ENCODE measurements at regions not wholly inside any gene's neighbourhood (a gene's known extent, or its start where the extent isn't known, plus 50 kb on each side); places are given as distances from the start of the nearest gene placed in this dataset.

- no peak for DNase-seq
These were observed 239.9 kb downstream of the PAX3 start for GRCh38 chr2:222058819-222059445.

- peak in 1 of 2 experiments; percentile 24 for DNase-seq
These were observed 241.3 kb downstream of the PAX3 start for GRCh38 chr2:222057347-222058073.

GRCh38 chr2:222055328-222055727 lies 243.5 kb downstream of the PAX3 start:
- no peak for DNase-seq

GRCh38 chr2:222054813-222055212 lies 244.0 kb downstream of the PAX3 start:
- no peak for DNase-seq

- no peak for DNase-seq
These were observed 245.8 kb downstream of the PAX3 start for GRCh38 chr2:222052934-222053367.

GRCh38 chr2:222050981-222051380 lies 247.8 kb downstream of the PAX3 start:
- DNase-seq, result no peak

GRCh38 chr2:222049946-222050345 lies 248.9 kb downstream of the PAX3 start:
- no peak for DNase-seq

- no peak for DNase-seq
These were observed 254.9 kb downstream of the PAX3 start for GRCh38 chr2:222043897-222044296.

- DNase-seq, result no peak
These were observed 256.1 kb downstream of the PAX3 start for GRCh38 chr2:222042666-222043065.

- DNase-seq, result no peak
These were observed 258.5 kb downstream of the PAX3 start for GRCh38 chr2:222040333-222040732.

- DNase-seq, result no peak
These were observed 259.0 kb downstream of the PAX3 start for GRCh38 chr2:222039821-222040220.

- no peak for DNase-seq
These were observed 260.6 kb downstream of the PAX3 start for GRCh38 chr2:222038067-222038802.

- DNase-seq, result no peak
These were observed 261.6 kb downstream of the PAX3 start for GRCh38 chr2:222037211-222037610.

- DNase-seq, result no peak
These were observed 264.7 kb downstream of the PAX3 start for GRCh38 chr2:222034058-222034457.

GRCh38 chr2:222033541-222033940 lies 265.3 kb downstream of the PAX3 start:
- DNase-seq, result no peak

GRCh38 chr2:222025881-222026271 lies 272.9 kb downstream of the PAX3 start:
- no peak for DNase-seq

- DNase-seq, result peak in 1 of 2 experiments; percentile 8
These were observed 273.6 kb downstream of the PAX3 start for GRCh38 chr2:222024932-222025880.

GRCh38 chr2:222017252-222017850 lies 281.4 kb downstream of the PAX3 start:
- no peak for DNase-seq

- no peak for DNase-seq
These were observed 284.9 kb downstream of the PAX3 start for GRCh38 chr2:222013889-222014288.

- no peak for DNase-seq
These were observed 298.5 kb downstream of the PAX3 start for GRCh38 chr2:222000326-222000725.

GRCh38 chr2:221999717-222000116 lies 299.1 kb downstream of the PAX3 start:
- no peak for DNase-seq

GRCh38 chr2:221999166-221999565 lies 299.6 kb downstream of the PAX3 start:
- DNase-seq, result no peak

Data from NCI-H1930 (cell line).